KMS-11 (cell line): ENCODE measurements at regions not wholly inside any gene's neighbourhood (a gene's known extent, or its start where the extent isn't known, plus 50 kb on each side); places are given as distances from the start of the nearest gene placed in this dataset.

ENCODE experiments used
- H2AFZ ChIP-seq: fragments of 200-600 bp; sonication (generic); 2 replicates; pipeline ENCODE4 v1.6.1; 2016; ENCODE audit warnings: antibody characterized with exemption, mixed run types, low read depth
- H3K27ac ChIP-seq: fragments of 200-600 bp; sonication (generic); 2 replicates; pipeline ENCODE4 v1.6.1; 2016; ENCODE audit warnings: mild to moderate bottlenecking, mixed run types
- H3K27me3 ChIP-seq: fragments of 200-600 bp; sonication (generic); 2 replicates; pipeline ENCODE4 v1.6.1; 2017; ENCODE audit warnings: mild to moderate bottlenecking, low read depth, mixed run types, moderate library complexity; ENCODE audit not compliant: insufficient read depth
- H3K36me3 ChIP-seq: fragments of 200-600 bp; sonication (generic); 2 replicates; pipeline ENCODE4 v1.6.1; 2017; ENCODE audit warnings: mild to moderate bottlenecking, mixed run types; ENCODE audit not compliant: insufficient read depth
- H3K4me1 ChIP-seq: fragments of 200-600 bp; sonication (generic); 2 replicates; pipeline ENCODE4 v1.6.1; 2016; ENCODE audit warnings: mild to moderate bottlenecking, low read depth, mixed run types; ENCODE audit not compliant: poor library complexity, severe bottlenecking
- H3K4me2 ChIP-seq: fragments of 200-600 bp; sonication (generic); 2 replicates; pipeline ENCODE4 v1.7.0; 2016; ENCODE audit warnings: mild to moderate bottlenecking, mixed run types
- H3K4me3 ChIP-seq: fragments of 200-600 bp; sonication (generic); IDR thresholded peaks from 2 replicates; pipeline ENCODE4 v1.6.1; 2017; ENCODE audit warnings: low read depth, low read length, mixed read lengths; ENCODE audit not compliant: insufficient read depth
- H3K79me2 ChIP-seq: fragments of 200-600 bp; sonication (generic); 2 replicates; pipeline ENCODE4 v1.6.1; 2016; ENCODE audit warnings: low read depth, mixed run types; ENCODE audit not compliant: insufficient read depth
- H3K9ac ChIP-seq: fragments of 200-600 bp; sonication (generic); 2 replicates; pipeline ENCODE4 v1.6.1; 2016; ENCODE audit warnings: mild to moderate bottlenecking, mixed run types
- H4K20me1 ChIP-seq: fragments of 200-600 bp; sonication (generic); 2 replicates; pipeline ENCODE4 v1.6.1; 2016; ENCODE audit warnings: mild to moderate bottlenecking, mixed run types; ENCODE audit not compliant: insufficient read depth
- TF ChIP-seq, protein P1 (sequence below): fragments of 200-600 bp; sonication (generic); conservative IDR thresholded peaks from 2 replicates; pipeline ENCODE4 v1.6.1; 2017; ENCODE audit warnings: low read depth, mild to moderate bottlenecking, antibody characterized with exemption, low read length, moderate library complexity, mixed read lengths

DNA sequence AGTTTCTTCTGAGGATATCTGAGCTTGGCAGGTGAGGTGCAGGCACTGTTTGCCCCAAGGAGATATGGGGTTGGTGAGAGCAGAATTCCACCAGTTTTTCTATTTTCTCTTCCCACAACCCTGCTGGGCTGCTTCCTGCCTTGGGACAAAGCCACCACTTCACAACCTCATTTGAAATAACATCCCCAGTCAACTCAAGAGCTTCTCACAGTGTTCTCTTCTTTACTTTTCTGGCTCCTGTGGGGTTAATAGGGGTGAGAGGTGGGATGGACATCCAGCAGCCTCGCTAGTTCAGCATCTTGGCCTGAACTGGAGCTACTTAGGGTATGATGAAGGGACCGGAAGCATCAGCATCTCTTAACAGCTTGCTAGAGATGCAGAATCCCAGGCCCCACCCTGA, 106.3 kb downstream of the SLC4A3 start:
- Histone ChIP-seq H3K79me2 (no peaks in the 10 kb centered on the region), H3K27me3 (no peaks in the 10 kb centered on the region), H3K36me3 (no peaks in the 10 kb centered on the region), H3K4me3 (no peak overlapping the region), H3K27ac (no peak overlapping the region), H4K20me1 (no peaks in the 10 kb centered on the region), H2AFZ (no peak overlapping the region), H3K4me2 (no peak overlapping the region), H3K9ac (no peak overlapping the region), H3K4me1 (no peaks in the 10 kb centered on the region)
- TF ChIP-seq, protein P1, sequence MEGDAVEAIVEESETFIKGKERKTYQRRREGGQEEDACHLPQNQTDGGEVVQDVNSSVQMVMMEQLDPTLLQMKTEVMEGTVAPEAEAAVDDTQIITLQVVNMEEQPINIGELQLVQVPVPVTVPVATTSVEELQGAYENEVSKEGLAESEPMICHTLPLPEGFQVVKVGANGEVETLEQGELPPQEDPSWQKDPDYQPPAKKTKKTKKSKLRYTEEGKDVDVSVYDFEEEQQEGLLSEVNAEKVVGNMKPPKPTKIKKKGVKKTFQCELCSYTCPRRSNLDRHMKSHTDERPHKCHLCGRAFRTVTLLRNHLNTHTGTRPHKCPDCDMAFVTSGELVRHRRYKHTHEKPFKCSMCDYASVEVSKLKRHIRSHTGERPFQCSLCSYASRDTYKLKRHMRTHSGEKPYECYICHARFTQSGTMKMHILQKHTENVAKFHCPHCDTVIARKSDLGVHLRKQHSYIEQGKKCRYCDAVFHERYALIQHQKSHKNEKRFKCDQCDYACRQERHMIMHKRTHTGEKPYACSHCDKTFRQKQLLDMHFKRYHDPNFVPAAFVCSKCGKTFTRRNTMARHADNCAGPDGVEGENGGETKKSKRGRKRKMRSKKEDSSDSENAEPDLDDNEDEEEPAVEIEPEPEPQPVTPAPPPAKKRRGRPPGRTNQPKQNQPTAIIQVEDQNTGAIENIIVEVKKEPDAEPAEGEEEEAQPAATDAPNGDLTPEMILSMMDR = no peak

DNA sequence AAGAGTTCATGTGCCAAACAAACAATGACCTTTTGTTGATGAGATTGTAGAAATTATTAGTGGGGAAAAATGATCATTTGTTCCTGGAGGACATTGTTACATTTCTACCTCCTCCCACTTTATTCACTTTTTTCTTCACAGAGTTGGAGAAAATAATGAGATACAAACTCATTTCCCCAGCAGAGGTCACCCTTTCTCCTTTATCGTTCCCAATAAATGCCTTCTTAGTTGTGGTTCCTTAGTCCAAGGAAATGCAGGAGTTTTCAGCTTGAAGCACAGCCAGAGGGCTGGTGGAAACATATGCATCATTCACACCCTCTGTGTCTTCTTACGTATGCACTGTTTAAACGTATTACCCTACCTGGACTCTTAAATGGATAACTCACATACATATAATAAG, 108.8 kb downstream of the SLC4A3 start:
- H3K4me2 ChIP-seq = no peak overlapping the region
- no peak overlapping the region for H3K27ac ChIP-seq
- no peaks in the 10 kb centered on the region for H3K79me2 ChIP-seq
- H3K4me1 ChIP-seq = no peaks in the 10 kb centered on the region
- no peak overlapping the region for H2AFZ ChIP-seq
- H3K4me3 ChIP-seq = no peak overlapping the region
- H3K36me3 ChIP-seq = no peaks in the 10 kb centered on the region
- H3K27me3 ChIP-seq = no peaks in the 10 kb centered on the region
- no peak overlapping the region for H3K9ac ChIP-seq
- no peaks in the 10 kb centered on the region for H4K20me1 ChIP-seq
- TF ChIP-seq, protein P1 = peak; percentile 73

DNA sequence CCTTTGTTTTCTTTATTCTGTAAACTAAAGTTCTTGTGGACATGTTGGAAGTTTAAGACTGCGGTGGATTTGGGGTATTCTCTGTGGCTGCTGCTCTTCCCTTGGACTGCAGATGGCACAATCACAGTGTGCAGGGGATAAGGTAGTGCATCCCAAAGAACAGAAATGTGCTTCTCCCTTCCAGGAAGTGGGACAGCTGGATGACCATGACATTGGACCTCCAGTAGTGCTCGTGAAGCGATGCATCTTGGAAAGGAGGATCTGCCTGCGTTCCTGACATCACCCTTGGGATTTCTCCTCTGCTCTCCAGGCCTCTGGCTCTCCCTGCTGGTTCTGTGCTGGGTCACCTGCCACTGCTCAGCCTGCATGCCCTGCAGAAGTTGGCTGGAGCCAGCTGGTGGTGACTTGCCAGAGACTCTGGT, 109.9 kb downstream of the SLC4A3 start:
- no peaks in the 10 kb centered on the region for H4K20me1 ChIP-seq
- no peak overlapping the region for H3K4me3 ChIP-seq
- H3K79me2 ChIP-seq = no peaks in the 10 kb centered on the region

DNA sequence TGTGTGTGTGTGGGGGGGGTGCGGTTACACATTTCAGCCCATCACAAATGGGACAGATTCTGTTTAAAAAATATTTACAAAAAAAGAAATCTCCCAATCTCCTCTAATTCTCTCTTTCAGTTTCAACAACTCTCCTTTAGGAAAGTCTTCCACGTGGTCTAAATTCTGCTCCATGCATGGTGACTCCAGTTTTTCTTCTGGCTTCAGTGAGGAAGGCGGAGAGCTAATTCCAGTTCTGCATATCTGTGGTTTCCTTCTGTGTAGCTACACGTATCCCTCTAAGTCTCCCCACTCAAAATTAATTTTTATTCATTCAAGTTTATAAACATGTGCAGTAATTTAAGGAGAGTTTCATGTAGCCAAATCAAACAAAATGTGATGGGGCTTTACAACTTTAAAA, 111.6 kb downstream of the SLC4A3 start:
- no peaks in the 10 kb centered on the region for H3K27me3 ChIP-seq
- no peak overlapping the region for H3K9ac ChIP-seq
- H3K79me2 ChIP-seq = no peaks in the 10 kb centered on the region
- no peak overlapping the region for H3K4me2 ChIP-seq
- H2AFZ ChIP-seq = no peak overlapping the region
- TF ChIP-seq, protein P1 = no peak
- no peaks in the 10 kb centered on the region for H3K36me3 ChIP-seq
- H3K4me1 ChIP-seq = no peaks in the 10 kb centered on the region
- H3K27ac ChIP-seq = no peak overlapping the region
- H4K20me1 ChIP-seq = no peaks in the 10 kb centered on the region
- no peak overlapping the region for H3K4me3 ChIP-seq

More for the DNA sequence above, 109.9 kb downstream of the SLC4A3 start:
- TF ChIP-seq, protein P1 = no peak
- Histone ChIP-seq H3K27me3 (no peaks in the 10 kb centered on the region), H3K4me2 (no peak overlapping the region), H3K9ac (no peak overlapping the region), H3K4me1 (no peaks in the 10 kb centered on the region), H2AFZ (no peak overlapping the region), H3K36me3 (no peaks in the 10 kb centered on the region), H3K27ac (no peak overlapping the region)
